H1 (cell line): ENCODE measurements at regions not wholly inside any gene's neighbourhood (a gene's known extent, or its start where the extent isn't known, plus 50 kb on each side); places are given as distances from the start of the nearest gene placed in this dataset.

ENCODE experiments used
- CTCF ChIA-PET: fragments of 300-600 bp; sonication (Branson Sonifier 250); formaldehyde crosslinking; loops from one replicate; lab custom pipeline; 2021; ENCODE audit not compliant: partially characterized antibody; lab: Charles Lee
- POLR2A ChIA-PET: fragments of 300-600 bp; sonication (Branson Sonifier 250); formaldehyde crosslinking; loops from one replicate; lab custom pipeline; 2021; ENCODE audit warnings: inconsistent platforms; ENCODE audit not compliant: partially characterized antibody; lab: Charles Lee
- DNase-seq, 2 experiments: peaks; one replicate each; pipeline versions ENCODE4 v3.0.0 to v3.0.0-alpha.2; 2010 to 2022; ENCODE audit warnings: low spot score in 2 of 2, low read depth in 1 of 2, mixed read lengths in 1 of 2
- FAIRE-seq: peaks from 2 replicates; lab custom pipeline; 2011; peaks lifted over from hg19 to GRCh38; lab: Jason Lieb, UNC
- H2AFZ ChIP-seq: 2 replicates; pipeline ENCODE4 v1.8.1; 2012; ENCODE audit warnings: low read length, inconsistent platforms
- H2AK5ac ChIP-seq: 2 replicates; pipeline ENCODE4 v1.6.1; 2013; ENCODE audit warnings: low read depth, low read length
- H2BK120ac ChIP-seq: replicated peaks from 2 replicates; pipeline ENCODE3; 2013; ENCODE audit warnings: low read depth, low read length, inconsistent platforms
- H2BK12ac ChIP-seq: 2 replicates; pipeline ENCODE4 v1.6.1; 2013; ENCODE audit warnings: low read depth, low read length
- H2BK15ac ChIP-seq: 2 replicates; pipeline ENCODE4 v1.6.1; 2013; ENCODE audit warnings: low read length
- H2BK20ac ChIP-seq: 2 replicates; pipeline ENCODE4 v1.6.1; 2013; ENCODE audit warnings: low read length
- H2BK5ac ChIP-seq: 2 replicates; pipeline ENCODE4 v1.6.1; 2013; ENCODE audit warnings: low read depth, low read length
- H3K14ac ChIP-seq: 2 replicates; pipeline ENCODE4 v1.6.1; 2013; ENCODE audit warnings: inconsistent platforms; ENCODE audit not compliant: insufficient read length
- H3K18ac ChIP-seq: 2 replicates; pipeline ENCODE4 v1.6.1; 2013; ENCODE audit warnings: low read length; ENCODE audit errors: extremely low read depth
- H3K23ac ChIP-seq: 2 replicates; pipeline ENCODE4 v1.6.1; 2013; ENCODE audit warnings: inconsistent platforms; ENCODE audit not compliant: insufficient read length
- H3K23me2 ChIP-seq: 2 replicates; pipeline ENCODE4 v1.6.1; 2013; ENCODE audit warnings: low read depth, low read length
- H3K27ac ChIP-seq: 2 replicates; pipeline ENCODE4 v1.6.1; 2011; ENCODE audit warnings: low read depth, low read length, inconsistent platforms
- H3K27me3 ChIP-seq, 4 experiments: replicated peaks in 1 of 4; 1 replicate in 1 of 4; 2 replicates in 3 of 4; pipeline versions ENCODE4 v1.6.1 to v1.8.1; 2011 to 2013; ENCODE audit warnings: low read length in 3 of 4, mild to moderate bottlenecking in 3 of 4, inconsistent platforms in 2 of 4, mixed read lengths in 2 of 4, moderate library complexity in 1 of 4; ENCODE audit not compliant: control insufficient read depth in 3 of 4, insufficient read depth in 3 of 4; ENCODE audit errors: extremely low read depth in 1 of 4
- H3K36me3 ChIP-seq, 4 experiments: 2 replicates each; pipeline versions ENCODE4 v1.6.1 to v1.8.1; 2011 to 2013; ENCODE audit warnings: mild to moderate bottlenecking in 4 of 4, low read length in 3 of 4, moderate library complexity in 2 of 4, control low read depth in 1 of 4, inconsistent platforms in 1 of 4; ENCODE audit not compliant: insufficient read depth in 4 of 4, control insufficient read depth in 2 of 4
- H3K4ac ChIP-seq: replicated peaks from 2 replicates; pipeline ENCODE3; 2013; ENCODE audit warnings: low read length, low read depth, mixed read lengths, inconsistent platforms; ENCODE audit not compliant: insufficient read length
- H3K4me1 ChIP-seq, 4 experiments: replicated peaks in 1 of 4; 1 replicate in 1 of 4; 2 replicates in 3 of 4; pipeline versions ENCODE4 v1.6.1 to v1.8.1; 2011 to 2013; ENCODE audit warnings: low read length in 3 of 4, inconsistent platforms in 2 of 4, mixed read lengths in 1 of 4; ENCODE audit not compliant: insufficient read depth in 4 of 4, control insufficient read depth in 3 of 4
- H3K4me2 ChIP-seq, 2 experiments: 2 replicates each; pipeline versions ENCODE4 v1.6.1 to v1.8.1; 2011 to 2013; ENCODE audit warnings: low read depth in 2 of 2, low read length in 2 of 2, control low read depth in 1 of 2, inconsistent platforms in 1 of 2, mild to moderate bottlenecking in 1 of 2; ENCODE audit not compliant: insufficient read depth in 1 of 2
- H3K4me3 ChIP-seq, 4 experiments: fragments of 200-600, 300-600 bp in 1 of 4; sonication (generic), shearing (Covaris generic), sonication (Bioruptor Twin) in 1 of 4; 2 replicates each; pipeline versions ENCODE4 v1.5.1 to v1.8.1; 2011 to 2016; ENCODE audit warnings: low read length in 4 of 4, low read depth in 3 of 4, control low read depth in 2 of 4, inconsistent platforms in 2 of 4, mild to moderate bottlenecking in 2 of 4, mixed read lengths in 1 of 4, moderate library complexity in 1 of 4; ENCODE audit not compliant: insufficient read depth in 2 of 4; ENCODE audit errors: extremely low read depth in 1 of 4
- H3K56ac ChIP-seq: replicated peaks from 2 replicates; pipeline ENCODE3; 2013; ENCODE audit warnings: low read depth, mild to moderate bottlenecking, mixed read lengths, low read length, inconsistent platforms; ENCODE audit not compliant: insufficient read length
- H3K79me1 ChIP-seq: 2 replicates; pipeline ENCODE4 v1.6.1; 2013; ENCODE audit warnings: low read depth, low read length, control low read depth
- H3K79me2 ChIP-seq, 2 experiments: 2 replicates each; pipeline versions ENCODE4 v1.6.1 to v1.8.1; 2012 to 2013; ENCODE audit warnings: low read length in 2 of 2, mild to moderate bottlenecking in 2 of 2, inconsistent platforms in 1 of 2; ENCODE audit not compliant: insufficient read depth in 2 of 2, control insufficient read depth in 1 of 2
- H3K9ac ChIP-seq, 4 experiments: replicated peaks in 1 of 4; 1 replicate in 1 of 4; 2 replicates in 3 of 4; pipeline versions ENCODE4 v1.6.1 to v1.8.1; 2011 to 2013; ENCODE audit warnings: low read depth in 3 of 4, low read length in 3 of 4, control low read depth in 2 of 4, mild to moderate bottlenecking in 2 of 4, moderate library complexity in 2 of 4, inconsistent platforms in 1 of 4; ENCODE audit errors: extremely low read depth in 1 of 4
- H3K9me3 ChIP-seq, 2 experiments: 2 replicates each; pipeline versions ENCODE4 v1.6.1 to v1.8.1; 2012 to 2013; ENCODE audit warnings: mild to moderate bottlenecking in 2 of 2, moderate library complexity in 2 of 2, control low read depth in 1 of 2, inconsistent platforms in 1 of 2, low read depth in 1 of 2, low read length in 1 of 2, mixed read lengths in 1 of 2; ENCODE audit not compliant: insufficient read depth in 2 of 2
- H4K20me1 ChIP-seq, 2 experiments: replicated peaks in 1 of 2; 2 replicates each; pipeline versions ENCODE3 to v1.8.1; 2011 to 2013; ENCODE audit warnings: inconsistent platforms in 2 of 2, low read length in 2 of 2, mild to moderate bottlenecking in 1 of 2; ENCODE audit not compliant: insufficient read depth in 2 of 2, control insufficient read depth in 1 of 2
- H4K5ac ChIP-seq: 2 replicates; pipeline ENCODE4 v1.6.1; 2013; ENCODE audit warnings: low read length, low read depth, mixed read lengths, inconsistent platforms; ENCODE audit not compliant: insufficient read length
- H4K8ac ChIP-seq: 2 replicates; pipeline ENCODE4 v1.8.0; 2013; ENCODE audit warnings: mild to moderate bottlenecking, moderate library complexity, low read length, inconsistent platforms; ENCODE audit not compliant: insufficient read depth; ENCODE audit errors: extremely low read depth
- H4K91ac ChIP-seq: replicated peaks from 2 replicates; pipeline ENCODE3; 2013; ENCODE audit warnings: low read length, mixed read lengths, inconsistent platforms; ENCODE audit not compliant: insufficient read length
- BCL11A ChIP-seq, 2 experiments: IDR thresholded peaks; one replicate each; pipeline ENCODE4 v1.6.1; 2011; ENCODE audit warnings: low read depth in 2 of 2, low read length in 2 of 2, mild to moderate bottlenecking in 2 of 2
- CBX5 ChIP-seq: fragments of 300-800, 300-1000 bp; sonication (generic); IDR thresholded peaks from 2 replicates; pipeline ENCODE4 v1.7.1; 2016; ENCODE audit warnings: antibody characterized with exemption, low read length, low read depth
- CEBPB ChIP-seq: IDR thresholded peaks from 2 replicates; pipeline ENCODE4 v1.6.1; 2012; ENCODE audit warnings: low read depth, low read length
- CHD2 ChIP-seq: IDR thresholded peaks from 2 replicates; pipeline ENCODE4 v1.6.1; 2012; ENCODE audit warnings: low read length, improper control_type of control experiment
- EGR1 ChIP-seq: IDR thresholded peaks from 2 replicates; pipeline ENCODE4 v1.6.1; 2011; ENCODE audit warnings: low read depth, low read length, borderline replicate concordance
- KDM4A ChIP-seq: IDR thresholded peaks from one replicate; pipeline ENCODE4 v1.7.1; 2012; ENCODE audit warnings: low read depth, mild to moderate bottlenecking, moderate library complexity, low read length, inconsistent platforms; ENCODE audit not compliant: severe bottlenecking
- NANOG ChIP-seq: IDR thresholded peaks from 2 replicates; pipeline ENCODE4 v1.6.1; 2011; ENCODE audit warnings: low read length, low read depth, mild to moderate bottlenecking, inconsistent platforms; ENCODE audit not compliant: insufficient read depth, poor library complexity, severe bottlenecking
- SP1 ChIP-seq: IDR thresholded peaks from 2 replicates; pipeline ENCODE4 v1.6.1; 2011; ENCODE audit warnings: low read depth, low read length
- ZNF274 ChIP-seq: IDR thresholded peaks from 2 replicates; pipeline ENCODE4 v1.7.0; 2012; ENCODE audit warnings: low read length, borderline replicate concordance; ENCODE audit errors: extremely low read depth
- WGBS, 2 experiments: shearing (Covaris generic) in 1 of 2; methylation state at CpG; one replicate each; pipeline versions ENCODE4 v1.1.6 to v1.1.7; 2013 to 2015; ENCODE audit warnings: low lambda C conversion rate in 2 of 2, mixed read lengths in 2 of 2, inconsistent platforms in 1 of 2, low coverage in 1 of 2, missing lambda C conversion rate in 1 of 2; ENCODE audit not compliant: insufficient replicate concordance in 2 of 2, insufficient coverage in 1 of 2, insufficient read length in 1 of 2; ENCODE audit errors: extremely low coverage in 1 of 2, missing lambda C conversion rate in 1 of 2; 5-methylcytosine and 5-hydroxymethylcytosine counted together
- TF ChIP-seq, protein P1 (sequence below): IDR thresholded peaks from 2 replicates; pipeline ENCODE4 v1.6.1; 2012; ENCODE audit warnings: low read length, inconsistent platforms
- TF ChIP-seq, protein P2 (sequence below), 3 experiments: IDR thresholded peaks; 1 replicate in 2 of 3; 2 replicates in 1 of 3; pipeline versions ENCODE4 v1.5.1 to v1.6.1; 2011; ENCODE audit warnings: low read length in 3 of 3, mild to moderate bottlenecking in 3 of 3, inconsistent platforms in 2 of 3, low read depth in 1 of 3, moderate library complexity in 1 of 3; ENCODE audit not compliant: insufficient read depth in 1 of 3; ENCODE audit errors: control extremely low read depth in 1 of 3

- 90% methylated on average over 4 of the region's 4 CpGs; no CpG with 5 or more reads in 1 of the 2 experiments for WGBS, 2 experiments
- no peak overlapping the region for H3K4me2 ChIP-seq
- H2BK20ac ChIP-seq, result no peak overlapping the region
- peaks cover 17 to 20% of the 10 kb centered on the region in 2 experiments for H3K9me3 ChIP-seq
- no peak overlapping the region for H2AFZ ChIP-seq
- H2BK5ac ChIP-seq, result no peak overlapping the region
- no peak overlapping the region for H3K56ac ChIP-seq
- H3K27me3 ChIP-seq, result no peaks in the 10 kb centered on the region
- no peaks in the 10 kb centered on the region for H3K23me2 ChIP-seq
- no peaks in the 10 kb centered on the region for H3K4me1 ChIP-seq
- no peak overlapping the region for H2BK120ac ChIP-seq
- H2AK5ac ChIP-seq, result no peak overlapping the region
- H4K20me1 ChIP-seq, result no peaks in the 10 kb centered on the region
- ChIA-PET POLR2A (no interaction called here), CTCF (no interaction called here)
- no peak overlapping the region for H3K9ac ChIP-seq
- no peak overlapping the region for H3K14ac ChIP-seq
- no peak for FAIRE-seq
- H3K4me3 ChIP-seq, result no peak overlapping the region
- no peak overlapping the region for H2BK15ac ChIP-seq
- H3K23ac ChIP-seq, result no peak overlapping the region
- H4K91ac ChIP-seq, result no peak overlapping the region
- no peak overlapping the region for H3K27ac ChIP-seq
- H3K18ac ChIP-seq, result no peak overlapping the region
- no peak overlapping the region for H3K4ac ChIP-seq
- no peak overlapping the region for H2BK12ac ChIP-seq
- peaks cover 0 to 6% (median 0%) of the 10 kb centered on the region in 4 experiments; a peak in 1 of 8 replicates for H3K36me3 ChIP-seq
- no peak for DNase-seq
- H4K5ac ChIP-seq, result no peak overlapping the region
- no peak overlapping the region for H4K8ac ChIP-seq
- no peaks in the 10 kb centered on the region for H3K79me1 ChIP-seq
- H3K79me2 ChIP-seq, result no peaks in the 10 kb centered on the region
- TF ChIP-seq SP1 (no peak), BCL11A (IDR thresholded peaks at IDR 0.05; ENCODE audit: low read depth in 2 of 2, low read length in 2 of 2) (no peak), NANOG (no peak), CEBPB (no peak), ZNF274 (no peak), CHD2 (no peak), KDM4A (no peak), EGR1 (no peak), CBX5 (no peak)
- TF ChIP-seq, protein P1, sequence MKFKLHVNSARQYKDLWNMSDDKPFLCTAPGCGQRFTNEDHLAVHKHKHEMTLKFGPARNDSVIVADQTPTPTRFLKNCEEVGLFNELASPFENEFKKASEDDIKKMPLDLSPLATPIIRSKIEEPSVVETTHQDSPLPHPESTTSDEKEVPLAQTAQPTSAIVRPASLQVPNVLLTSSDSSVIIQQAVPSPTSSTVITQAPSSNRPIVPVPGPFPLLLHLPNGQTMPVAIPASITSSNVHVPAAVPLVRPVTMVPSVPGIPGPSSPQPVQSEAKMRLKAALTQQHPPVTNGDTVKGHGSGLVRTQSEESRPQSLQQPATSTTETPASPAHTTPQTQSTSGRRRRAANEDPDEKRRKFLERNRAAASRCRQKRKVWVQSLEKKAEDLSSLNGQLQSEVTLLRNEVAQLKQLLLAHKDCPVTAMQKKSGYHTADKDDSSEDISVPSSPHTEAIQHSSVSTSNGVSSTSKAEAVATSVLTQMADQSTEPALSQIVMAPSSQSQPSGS, result no peak
- TF ChIP-seq, protein P2, sequence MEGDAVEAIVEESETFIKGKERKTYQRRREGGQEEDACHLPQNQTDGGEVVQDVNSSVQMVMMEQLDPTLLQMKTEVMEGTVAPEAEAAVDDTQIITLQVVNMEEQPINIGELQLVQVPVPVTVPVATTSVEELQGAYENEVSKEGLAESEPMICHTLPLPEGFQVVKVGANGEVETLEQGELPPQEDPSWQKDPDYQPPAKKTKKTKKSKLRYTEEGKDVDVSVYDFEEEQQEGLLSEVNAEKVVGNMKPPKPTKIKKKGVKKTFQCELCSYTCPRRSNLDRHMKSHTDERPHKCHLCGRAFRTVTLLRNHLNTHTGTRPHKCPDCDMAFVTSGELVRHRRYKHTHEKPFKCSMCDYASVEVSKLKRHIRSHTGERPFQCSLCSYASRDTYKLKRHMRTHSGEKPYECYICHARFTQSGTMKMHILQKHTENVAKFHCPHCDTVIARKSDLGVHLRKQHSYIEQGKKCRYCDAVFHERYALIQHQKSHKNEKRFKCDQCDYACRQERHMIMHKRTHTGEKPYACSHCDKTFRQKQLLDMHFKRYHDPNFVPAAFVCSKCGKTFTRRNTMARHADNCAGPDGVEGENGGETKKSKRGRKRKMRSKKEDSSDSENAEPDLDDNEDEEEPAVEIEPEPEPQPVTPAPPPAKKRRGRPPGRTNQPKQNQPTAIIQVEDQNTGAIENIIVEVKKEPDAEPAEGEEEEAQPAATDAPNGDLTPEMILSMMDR (IDR thresholded peaks at IDR 0.05; ENCODE audit: control extremely low read depth in 1 of 3, insufficient read depth in 1 of 3, low read depth in 1 of 3, low read length in 3 of 3), result no peak
These were observed 885.1 kb upstream of the CADM2 start for GRCh38 chr3:84073664-84074063.
